KMS-11 (cell line): ENCODE measurements at regions not wholly inside any gene's neighbourhood (a gene's known extent, or its start where the extent isn't known, plus 50 kb on each side); places are given as distances from the start of the nearest gene placed in this dataset.
"Not testable (repeated sequence)": the region's sequence is repeated elsewhere in the genome, so short reads cannot be mapped to it uniquely, and the experiment has no call there.

Experiments used
- H2AFZ ChIP-seq: fragments of 200-600 bp; sonication (generic); 2 replicates; pipeline ENCODE4 v1.6.1; 2016; ENCODE audit warnings: antibody characterized with exemption, mixed run types, low read depth
- H3K27ac ChIP-seq: fragments of 200-600 bp; sonication (generic); 2 replicates; pipeline ENCODE4 v1.6.1; 2016; ENCODE audit warnings: mild to moderate bottlenecking, mixed run types
- H3K27me3 ChIP-seq: fragments of 200-600 bp; sonication (generic); 2 replicates; pipeline ENCODE4 v1.6.1; 2017; ENCODE audit warnings: mild to moderate bottlenecking, low read depth, mixed run types, moderate library complexity; ENCODE audit not compliant: insufficient read depth
- H3K36me3 ChIP-seq: fragments of 200-600 bp; sonication (generic); 2 replicates; pipeline ENCODE4 v1.6.1; 2017; ENCODE audit warnings: mild to moderate bottlenecking, mixed run types; ENCODE audit not compliant: insufficient read depth
- H3K4me1 ChIP-seq: fragments of 200-600 bp; sonication (generic); 2 replicates; pipeline ENCODE4 v1.6.1; 2016; ENCODE audit warnings: mild to moderate bottlenecking, low read depth, mixed run types; ENCODE audit not compliant: poor library complexity, severe bottlenecking
- H3K4me2 ChIP-seq: fragments of 200-600 bp; sonication (generic); 2 replicates; pipeline ENCODE4 v1.7.0; 2016; ENCODE audit warnings: mild to moderate bottlenecking, mixed run types
- H3K4me3 ChIP-seq: fragments of 200-600 bp; sonication (generic); IDR thresholded peaks from 2 replicates; pipeline ENCODE4 v1.6.1; 2017; ENCODE audit warnings: low read depth, low read length, mixed read lengths; ENCODE audit not compliant: insufficient read depth
- H3K79me2 ChIP-seq: fragments of 200-600 bp; sonication (generic); 2 replicates; pipeline ENCODE4 v1.6.1; 2016; ENCODE audit warnings: low read depth, mixed run types; ENCODE audit not compliant: insufficient read depth
- H3K9ac ChIP-seq: fragments of 200-600 bp; sonication (generic); 2 replicates; pipeline ENCODE4 v1.6.1; 2016; ENCODE audit warnings: mild to moderate bottlenecking, mixed run types
- H4K20me1 ChIP-seq: fragments of 200-600 bp; sonication (generic); 2 replicates; pipeline ENCODE4 v1.6.1; 2016; ENCODE audit warnings: mild to moderate bottlenecking, mixed run types; ENCODE audit not compliant: insufficient read depth
- CTCF ChIP-seq: fragments of 200-600 bp; sonication (generic); conservative IDR thresholded peaks from 2 replicates; pipeline ENCODE4 v1.6.1; 2017; ENCODE audit warnings: low read depth, mild to moderate bottlenecking, antibody characterized with exemption, low read length, moderate library complexity, mixed read lengths

GRCh38 chr10:30743586-30743985, 114.0 kb upstream of the LYZL2 start:
- Histone ChIP-seq H2AFZ (no peak overlapping the region), H3K79me2 (no peaks in the 10 kb centered on the region), H3K27me3 (no peaks in the 10 kb centered on the region), H3K4me3 (no peak overlapping the region), H3K4me2 (no peak overlapping the region), H3K4me1 (no peaks in the 10 kb centered on the region), H3K9ac (no peak overlapping the region), H4K20me1 (no peaks in the 10 kb centered on the region), H3K36me3 (no peaks in the 10 kb centered on the region), H3K27ac (no peak overlapping the region)
- TF ChIP-seq CTCF = no peak

GRCh38 chr10:30742471-30742870, 112.9 kb upstream of the LYZL2 start:
- no peaks in the 10 kb centered on the region for H3K4me1 ChIP-seq
- no peaks in the 10 kb centered on the region for H3K27me3 ChIP-seq
- no peaks in the 10 kb centered on the region for H3K36me3 ChIP-seq
- no peaks in the 10 kb centered on the region for H4K20me1 ChIP-seq
- no peak overlapping the region for H3K9ac ChIP-seq
- no peak overlapping the region for H3K27ac ChIP-seq
- no peak overlapping the region for H3K4me2 ChIP-seq
- no peak overlapping the region for H2AFZ ChIP-seq
- H3K79me2 ChIP-seq = no peaks in the 10 kb centered on the region
- TF ChIP-seq CTCF = no peak
- no peak overlapping the region for H3K4me3 ChIP-seq

- H3K4me3 ChIP-seq, H3K27ac ChIP-seq, H3K4me2 ChIP-seq, H3K36me3 ChIP-seq, H2AFZ ChIP-seq, H3K9ac ChIP-seq, H3K79me2 ChIP-seq, H3K27me3 ChIP-seq, H4K20me1 ChIP-seq, H3K4me1 ChIP-seq: not testable (repeated sequence)
These were observed 111.2 kb upstream of the LYZL2 start for GRCh38 chr10:30740774-30741173.

GRCh38 chr10:30738416-30738815, 108.9 kb upstream of the LYZL2 start:
- H3K4me3 ChIP-seq = no peak overlapping the region
- no peak overlapping the region for H3K9ac ChIP-seq
- H4K20me1 ChIP-seq = no peaks in the 10 kb centered on the region
- no peaks in the 10 kb centered on the region for H3K4me1 ChIP-seq
- H3K4me2 ChIP-seq = no peak overlapping the region
- no peak for TF ChIP-seq CTCF
- H3K79me2 ChIP-seq = no peaks in the 10 kb centered on the region
- H3K36me3 ChIP-seq = no peaks in the 10 kb centered on the region
- H2AFZ ChIP-seq = no peak overlapping the region
- H3K27ac ChIP-seq = no peak overlapping the region
- H3K27me3 ChIP-seq = no peaks in the 10 kb centered on the region

- H2AFZ ChIP-seq = no peak overlapping the region
- no peaks in the 10 kb centered on the region for H3K4me1 ChIP-seq
- H3K27ac ChIP-seq = no peak overlapping the region
- H3K4me2 ChIP-seq = no peak overlapping the region
- H3K9ac ChIP-seq = no peak overlapping the region
- TF ChIP-seq CTCF = no peak
- H3K36me3 ChIP-seq = no peaks in the 10 kb centered on the region
- H4K20me1 ChIP-seq = no peaks in the 10 kb centered on the region
- no peak overlapping the region for H3K4me3 ChIP-seq
- no peaks in the 10 kb centered on the region for H3K27me3 ChIP-seq
- H3K79me2 ChIP-seq = no peaks in the 10 kb centered on the region
These were observed 108.4 kb upstream of the LYZL2 start for GRCh38 chr10:30737931-30738391.
